HUES64 (cell line): ENCODE measurements at regions not wholly inside any gene's neighbourhood (a gene's known extent, or its start where the extent isn't known, plus 50 kb on each side); places are given as distances from the start of the nearest gene placed in this dataset.

ENCODE experiments used
- H3K27ac ChIP-seq: 2 replicates; pipeline ENCODE4 v1.7.0; 2013; ENCODE audit warnings: low read depth, low read length, inconsistent platforms
- H3K27me3 ChIP-seq: 2 replicates; pipeline ENCODE4 v1.6.1; 2013; ENCODE audit warnings: mild to moderate bottlenecking, low read length; ENCODE audit not compliant: insufficient read depth
- H3K36me3 ChIP-seq: 2 replicates; pipeline ENCODE4 v1.6.1; 2013; ENCODE audit warnings: mild to moderate bottlenecking, low read length; ENCODE audit not compliant: insufficient read depth
- H3K4me1 ChIP-seq: 2 replicates; pipeline ENCODE4 v1.6.1; 2013; ENCODE audit warnings: mild to moderate bottlenecking, low read length, moderate library complexity; ENCODE audit not compliant: insufficient read depth
- H3K4me3 ChIP-seq: 2 replicates; pipeline ENCODE4 v1.5.1; 2013; ENCODE audit warnings: mild to moderate bottlenecking, low read length, moderate library complexity
- H3K9ac ChIP-seq: 2 replicates; pipeline ENCODE4 v1.6.1; 2013; ENCODE audit warnings: mild to moderate bottlenecking, low read depth, low read length
- H3K9me3 ChIP-seq: 2 replicates; pipeline ENCODE4 v1.6.1; 2013; ENCODE audit warnings: low read depth, low read length; ENCODE audit not compliant: insufficient read depth
- whole genome bisulfite sequencing: fragments of 150-250, 120-280 bp; methylation state at CpG from one replicate; pipeline ENCODE4 v1.1.7; 2013; ENCODE audit warnings: missing lambda C conversion rate; 5-methylcytosine and 5-hydroxymethylcytosine counted together

- H3K27me3 ChIP-seq: no peaks in the 10 kb centered on the region
- WGBS: 100% methylated on average over 3 of the region's 5 CpGs
- H3K27ac ChIP-seq: no peak overlapping the region
- no peak overlapping the region for H3K4me3 ChIP-seq
- no peaks in the 10 kb centered on the region for H3K36me3 ChIP-seq
- no peaks in the 10 kb centered on the region for H3K9me3 ChIP-seq
- peaks cover 7% of the 10 kb centered on the region; the same call in 1 of the 2 replicates for H3K4me1 ChIP-seq
- H3K9ac ChIP-seq: no peak overlapping the region
These were observed 383.6 kb upstream of the SEMA6D start for GRCh38 chr15:47333734-47334133.

- H3K4me3 ChIP-seq: no peak overlapping the region
- 91% methylated on average over 3 of the region's 3 CpGs for whole genome bisulfite sequencing
- H3K4me1 ChIP-seq: peaks cover 7% of the 10 kb centered on the region; the same call in 1 of the 2 replicates
- H3K9me3 ChIP-seq: no peaks in the 10 kb centered on the region
- H3K9ac ChIP-seq: no peak overlapping the region
- no peaks in the 10 kb centered on the region for H3K36me3 ChIP-seq
- H3K27me3 ChIP-seq: no peaks in the 10 kb centered on the region
- H3K27ac ChIP-seq: no peak overlapping the region
These were observed 382.3 kb upstream of the SEMA6D start for GRCh38 chr15:47334805-47335535.

GRCh38 chr15:47337106-47337505, 380.2 kb upstream of the SEMA6D start:
- no peak overlapping the region for H3K27ac ChIP-seq
- H3K4me3 ChIP-seq: no peak overlapping the region
- no peaks in the 10 kb centered on the region for H3K9me3 ChIP-seq
- H3K27me3 ChIP-seq: no peaks in the 10 kb centered on the region
- H3K4me1 ChIP-seq: 0 out of 2 replicates have a peak, but pooled peaks cover under 1% of the 10 kb centered on the region
- no peak overlapping the region for H3K9ac ChIP-seq
- H3K36me3 ChIP-seq: no peaks in the 10 kb centered on the region
- WGBS: 94% methylated on average over 2 of the region's 2 CpGs

- no peaks in the 10 kb centered on the region for H3K9me3 ChIP-seq
- no peaks in the 10 kb centered on the region for H3K27me3 ChIP-seq
- H3K36me3 ChIP-seq: no peaks in the 10 kb centered on the region
- H3K4me1 ChIP-seq: no peaks in the 10 kb centered on the region
- no peak overlapping the region for H3K27ac ChIP-seq
- H3K4me3 ChIP-seq: no peak overlapping the region
- no peak overlapping the region for H3K9ac ChIP-seq
- 94% methylated on average over 3 of the region's 4 CpGs for WGBS
These were observed 379.5 kb upstream of the SEMA6D start for GRCh38 chr15:47337836-47338235.

- WGBS: 91% methylated on average over 3 of the region's 3 CpGs
These were observed 378.5 kb upstream of the SEMA6D start for GRCh38 chr15:47338771-47339170.

GRCh38 chr15:47339800-47340570, 377.3 kb upstream of the SEMA6D start:
- no peaks in the 10 kb centered on the region for H3K27me3 ChIP-seq
- H3K4me1 ChIP-seq: no peaks in the 10 kb centered on the region
- H3K9me3 ChIP-seq: no peaks in the 10 kb centered on the region
- no peak overlapping the region for H3K4me3 ChIP-seq
- WGBS: 89% methylated on average over 4 of the region's 4 CpGs
- H3K27ac ChIP-seq: no peak overlapping the region
- no peaks in the 10 kb centered on the region for H3K36me3 ChIP-seq
- no peak overlapping the region for H3K9ac ChIP-seq

More at GRCh38 chr15:47338771-47339170, 378.5 kb upstream of the SEMA6D start:
- Histone ChIP-seq H3K9me3 (no peaks in the 10 kb centered on the region), H3K4me1 (no peaks in the 10 kb centered on the region), H3K9ac (no peak overlapping the region), H3K27ac (no peak overlapping the region), H3K36me3 (no peaks in the 10 kb centered on the region), H3K4me3 (no peak overlapping the region), H3K27me3 (no peaks in the 10 kb centered on the region)

- H3K9me3 ChIP-seq: no peaks in the 10 kb centered on the region
- 100% methylated on average over 2 of the region's 2 CpGs for WGBS
These were observed 376.8 kb upstream of the SEMA6D start for GRCh38 chr15:47340571-47340920.

GRCh38 chr15:47349179-47349578, 368.1 kb upstream of the SEMA6D start:
- H3K9me3 ChIP-seq: no peaks in the 10 kb centered on the region
- no peaks in the 10 kb centered on the region for H3K27me3 ChIP-seq
- H3K4me3 ChIP-seq: no peak overlapping the region
- no peak overlapping the region for H3K27ac ChIP-seq
- no peak overlapping the region for H3K9ac ChIP-seq
- no peaks in the 10 kb centered on the region for H3K36me3 ChIP-seq
- 100% methylated on average over 2 of the region's 2 CpGs for WGBS
- no peaks in the 10 kb centered on the region for H3K4me1 ChIP-seq

More at GRCh38 chr15:47340571-47340920, 376.8 kb upstream of the SEMA6D start:
- no peaks in the 10 kb centered on the region for H3K4me1 ChIP-seq
- H3K27ac ChIP-seq: no peak overlapping the region
- H3K27me3 ChIP-seq: no peaks in the 10 kb centered on the region
- H3K9ac ChIP-seq: no peak overlapping the region
- H3K36me3 ChIP-seq: no peaks in the 10 kb centered on the region
- H3K4me3 ChIP-seq: no peak overlapping the region

- H3K9ac ChIP-seq: no peak overlapping the region
- H3K4me3 ChIP-seq: no peak overlapping the region
- H3K27me3 ChIP-seq: no peaks in the 10 kb centered on the region
- H3K36me3 ChIP-seq: no peaks in the 10 kb centered on the region
- no peak overlapping the region for H3K27ac ChIP-seq
- no peaks in the 10 kb centered on the region for H3K4me1 ChIP-seq
- no peaks in the 10 kb centered on the region for H3K9me3 ChIP-seq
These were observed 365.8 kb upstream of the SEMA6D start for GRCh38 chr15:47351501-47351900.

GRCh38 chr15:47352217-47352616, 365.1 kb upstream of the SEMA6D start:
- Histone ChIP-seq H3K27me3 (no peaks in the 10 kb centered on the region), H3K4me3 (no peak overlapping the region), H3K9ac (no peak overlapping the region), H3K36me3 (no peaks in the 10 kb centered on the region), H3K27ac (no peak overlapping the region), H3K4me1 (no peaks in the 10 kb centered on the region), H3K9me3 (no peaks in the 10 kb centered on the region)
- WGBS: 91% methylated on average over 1 of the region's 3 CpGs

GRCh38 chr15:47355759-47356158, 361.5 kb upstream of the SEMA6D start:
- no peaks in the 10 kb centered on the region for H3K36me3 ChIP-seq
- H3K4me1 ChIP-seq: no peaks in the 10 kb centered on the region
- no peak overlapping the region for H3K9ac ChIP-seq
- H3K27me3 ChIP-seq: no peaks in the 10 kb centered on the region
- no peaks in the 10 kb centered on the region for H3K9me3 ChIP-seq
- H3K27ac ChIP-seq: no peak overlapping the region
- H3K4me3 ChIP-seq: no peak overlapping the region
